Non-pigmented ciliary epithelial cell (primary cell): ENCODE measurements at regions not wholly inside any gene's neighbourhood (a gene's known extent, or its start where the extent isn't known, plus 50 kb on each side); places are given as distances from the start of the nearest gene placed in this dataset.

Source experiments
- DNase-seq: peaks from one replicate; pipeline ENCODE4 v3.0.0-alpha.2; 2010; ENCODE audit warnings: low read depth

DNA sequence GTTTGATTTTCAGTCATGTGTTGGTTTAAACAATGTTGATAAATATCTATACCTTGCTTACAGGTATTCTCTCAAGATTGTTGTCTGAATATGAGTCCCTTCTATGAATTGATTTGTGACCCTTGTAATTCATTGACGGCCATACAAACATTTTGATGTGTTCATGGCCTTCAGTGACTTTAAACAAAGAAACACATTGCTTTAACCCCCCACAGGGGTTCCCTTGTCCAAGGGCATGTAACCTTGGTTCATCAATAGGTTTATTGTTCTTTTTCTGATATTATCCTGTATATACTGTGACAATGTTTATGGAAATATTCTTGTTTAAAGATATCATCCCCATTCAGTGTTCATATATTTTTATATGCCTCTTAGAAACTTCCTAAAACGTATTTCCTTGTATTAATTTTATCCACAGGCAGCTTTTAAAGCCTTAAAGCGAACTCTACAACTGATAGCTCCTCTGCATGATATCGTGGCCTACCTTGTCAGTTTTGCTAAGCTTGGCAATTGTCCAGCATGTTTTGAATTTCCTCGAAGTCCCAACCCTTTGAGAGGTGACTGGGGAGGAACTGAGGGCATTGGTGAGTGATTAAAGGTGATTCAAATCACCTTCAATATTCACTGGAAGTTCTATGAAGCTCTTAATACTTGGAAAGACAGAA is 87.0 kb downstream of the CD164 start:
- no peak for DNase-seq

DNA sequence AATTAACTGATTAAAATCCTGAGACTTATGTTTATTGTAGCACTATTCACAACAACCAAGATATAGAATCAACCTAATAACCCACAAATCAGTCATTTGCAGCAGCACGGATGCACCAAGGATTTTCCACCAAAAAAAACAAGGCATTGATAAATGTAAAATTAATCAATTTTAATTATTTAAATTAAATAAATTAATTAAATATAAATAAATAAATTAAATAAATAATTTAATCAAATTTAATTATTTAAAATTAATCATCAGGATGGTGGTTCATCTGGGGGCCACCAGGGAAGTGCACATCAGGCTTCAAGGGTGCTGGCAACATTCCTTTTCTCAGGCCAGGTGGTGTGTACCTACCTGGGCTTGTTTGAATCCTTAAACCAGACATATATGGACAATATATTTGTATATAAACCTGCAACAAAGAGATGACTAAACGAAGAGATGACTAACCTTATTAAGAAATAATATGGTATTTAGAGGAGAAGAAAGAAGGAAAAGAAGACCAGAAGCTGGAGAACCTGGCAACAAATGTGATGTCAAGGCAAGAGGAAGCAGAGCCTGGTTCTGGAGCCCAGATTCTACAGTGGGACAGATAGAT is 89.2 kb downstream of the CD164 start:
- DNase-seq = no peak

DNA sequence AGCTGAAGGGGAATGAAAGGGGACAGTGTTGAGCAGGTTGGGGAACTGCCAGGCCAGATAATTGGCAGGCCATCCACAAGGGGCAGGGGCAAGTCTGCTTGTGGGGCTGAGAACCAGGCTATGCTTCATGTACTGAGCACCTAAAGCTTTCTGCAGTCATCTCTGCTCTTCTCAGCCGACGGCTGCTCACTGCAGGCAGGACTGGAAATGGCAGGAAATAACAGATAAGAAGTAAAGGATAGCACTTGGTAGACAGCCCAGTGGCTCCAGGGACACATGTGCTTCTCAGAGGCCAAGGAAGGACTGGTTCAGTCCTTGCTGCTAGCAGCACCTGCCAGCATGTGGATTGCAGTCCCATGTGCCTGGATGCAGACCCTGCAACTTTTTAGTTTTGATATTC is 89.8 kb downstream of the CD164 start:
- no peak for DNase-seq

DNA sequence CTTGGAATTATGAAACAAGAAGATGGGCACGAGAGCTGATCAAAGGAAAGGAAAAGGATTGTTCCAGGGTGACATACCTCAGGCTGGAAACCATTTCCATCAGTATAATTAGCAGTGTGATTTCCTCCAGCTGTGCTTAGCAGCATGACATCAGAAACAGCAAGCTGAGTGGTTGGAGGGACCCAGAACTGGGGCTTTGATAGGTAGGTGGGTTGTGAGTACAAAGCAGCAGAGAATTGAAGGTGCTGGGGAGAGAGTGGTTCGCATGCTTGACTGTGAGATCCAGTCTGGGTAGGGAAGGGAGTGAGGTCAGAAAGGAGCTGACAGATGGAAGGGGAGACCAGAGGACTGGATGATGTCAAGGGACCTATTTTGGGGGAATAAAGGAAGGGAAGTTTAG is 90.4 kb downstream of the CD164 start:
- DNase-seq = no peak

DNA sequence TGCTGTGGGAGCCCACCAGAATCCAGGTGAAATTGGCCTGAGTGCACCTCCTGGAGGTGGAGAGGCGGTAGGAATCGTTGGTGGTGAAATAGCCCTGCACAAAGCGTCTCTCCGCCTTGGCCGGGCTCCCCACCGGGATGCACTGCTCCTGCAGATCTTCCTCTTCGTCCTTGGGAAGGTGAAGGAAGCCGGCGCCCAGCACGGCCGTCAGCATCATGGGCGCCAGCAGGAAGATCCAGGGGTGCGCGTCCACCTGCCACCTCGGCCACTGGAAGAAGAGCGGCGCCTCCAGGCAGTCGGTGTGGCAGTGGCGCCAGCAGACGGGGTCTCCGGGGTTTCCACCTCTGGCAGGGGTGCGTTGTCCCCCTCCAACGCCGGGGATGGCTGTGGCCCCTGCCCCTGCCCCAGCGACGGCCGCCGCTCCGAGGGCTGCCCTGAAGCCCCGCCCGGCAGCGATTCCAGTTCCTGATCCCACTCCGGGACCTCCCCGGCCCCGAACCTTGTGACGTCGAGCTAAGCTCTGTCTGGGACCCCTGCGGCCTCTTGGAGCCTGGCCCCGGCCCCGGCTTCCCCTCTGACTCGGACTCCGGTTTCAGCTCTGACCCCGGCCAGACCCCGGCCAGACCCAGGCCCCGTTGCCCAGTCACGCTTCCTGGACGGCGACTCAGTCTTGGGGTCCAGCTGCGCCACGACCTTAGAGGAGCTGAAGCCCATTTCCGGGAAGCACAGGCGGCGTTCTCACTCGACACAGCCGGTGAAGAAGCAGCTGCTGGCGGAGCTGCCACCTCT is 91.9 kb downstream of the CD164 start:
- DNase-seq = no peak

DNA sequence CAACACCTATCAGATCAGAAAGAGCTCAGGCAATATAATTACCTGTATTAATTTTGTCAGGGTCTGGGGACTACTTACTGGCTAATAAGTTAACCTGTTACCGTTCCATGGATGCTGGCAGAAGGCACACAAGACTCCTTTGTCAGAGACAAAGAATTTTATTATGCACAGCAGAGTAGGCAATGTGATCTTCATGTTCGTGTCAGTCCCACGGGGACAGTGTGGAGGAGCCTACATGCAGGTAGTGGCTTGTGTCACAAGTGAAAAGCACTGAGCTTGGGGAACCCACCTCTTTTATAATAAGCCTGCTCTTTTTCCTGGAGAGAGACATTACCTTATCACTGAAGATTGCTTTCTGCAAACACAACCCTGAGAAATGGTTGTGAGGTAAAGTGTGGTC is 96.9 kb downstream of the CD164 start:
- no peak for DNase-seq

DNA sequence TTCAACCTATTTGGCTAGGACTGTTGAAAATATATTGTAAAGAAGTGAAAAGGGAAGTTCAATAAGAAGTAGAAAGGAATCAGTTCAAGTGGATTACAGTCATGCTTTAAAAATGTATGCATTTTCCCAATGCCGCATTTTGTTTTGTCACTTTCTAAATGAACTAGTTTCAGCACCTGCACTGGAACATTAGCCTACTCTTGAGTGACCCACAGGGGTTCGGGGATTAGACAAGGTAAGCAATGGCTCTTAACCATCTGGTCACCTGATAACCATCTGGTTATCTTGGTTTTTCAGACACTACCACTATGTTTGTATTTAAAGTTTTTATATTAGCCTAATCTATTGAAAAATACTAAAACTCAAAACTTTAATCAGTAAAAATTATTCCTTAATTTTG is 97.6 kb downstream of the CD164 start:
- no peak for DNase-seq

DNA sequence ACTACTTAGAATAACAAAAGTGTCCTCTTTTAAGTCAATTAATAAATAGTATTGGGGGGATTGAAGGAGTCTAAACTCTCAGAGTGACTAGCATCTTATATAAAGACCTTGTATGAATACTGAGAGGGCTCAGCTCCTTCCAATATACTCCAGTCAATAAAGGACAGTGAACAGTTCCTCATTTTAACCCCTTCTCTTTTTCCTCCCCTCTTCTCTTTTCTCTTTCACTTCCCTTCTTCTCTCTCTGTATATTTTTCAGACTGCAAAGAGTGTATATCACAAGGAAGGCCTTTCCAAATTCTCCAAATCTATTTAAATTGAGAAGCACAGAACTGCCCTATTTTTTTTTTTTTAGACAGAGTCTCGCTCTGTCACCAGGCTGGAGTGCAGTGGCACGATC is 99.5 kb downstream of the CD164 start:
- DNase-seq = no peak

DNA sequence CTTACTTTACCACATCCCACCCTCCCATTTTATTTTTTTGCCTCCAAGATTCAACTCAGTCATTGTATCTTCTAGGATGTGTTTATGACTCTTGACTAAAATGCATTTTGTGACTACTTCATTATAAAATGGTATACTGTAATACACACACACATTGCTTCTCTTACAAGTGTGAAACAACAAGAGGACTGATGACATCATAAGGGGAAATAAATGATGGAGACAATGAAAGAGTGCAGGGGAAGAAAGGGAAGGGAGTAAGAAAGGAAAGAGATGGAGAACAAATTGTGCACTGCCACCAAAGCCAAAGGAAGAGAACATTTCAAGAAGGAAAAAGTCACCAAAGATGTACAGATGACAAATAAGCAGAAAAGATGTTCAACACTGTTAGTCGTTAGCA is 102.6 kb downstream of the CD164 start:
- DNase-seq = no peak

DNA sequence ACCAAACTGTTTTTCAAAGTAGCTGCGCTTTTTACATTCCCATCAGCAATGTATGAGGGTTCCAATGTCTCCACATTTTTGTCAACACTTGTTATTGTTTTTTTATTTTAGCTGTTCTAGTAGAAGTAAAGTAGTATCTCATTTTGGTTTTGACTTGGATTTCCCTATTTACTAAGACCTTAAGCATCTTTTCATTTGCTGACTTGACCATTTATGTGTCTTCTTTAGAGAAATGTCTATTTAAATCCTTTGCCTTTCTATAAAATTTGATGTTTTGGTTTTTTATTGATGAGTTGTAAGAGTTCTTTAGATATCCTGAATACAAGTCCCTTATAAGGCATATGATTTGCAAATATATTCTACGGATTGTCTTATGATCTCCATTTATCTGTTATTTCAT is 110.6 kb downstream of the CD164 start:
- no peak for DNase-seq

DNA sequence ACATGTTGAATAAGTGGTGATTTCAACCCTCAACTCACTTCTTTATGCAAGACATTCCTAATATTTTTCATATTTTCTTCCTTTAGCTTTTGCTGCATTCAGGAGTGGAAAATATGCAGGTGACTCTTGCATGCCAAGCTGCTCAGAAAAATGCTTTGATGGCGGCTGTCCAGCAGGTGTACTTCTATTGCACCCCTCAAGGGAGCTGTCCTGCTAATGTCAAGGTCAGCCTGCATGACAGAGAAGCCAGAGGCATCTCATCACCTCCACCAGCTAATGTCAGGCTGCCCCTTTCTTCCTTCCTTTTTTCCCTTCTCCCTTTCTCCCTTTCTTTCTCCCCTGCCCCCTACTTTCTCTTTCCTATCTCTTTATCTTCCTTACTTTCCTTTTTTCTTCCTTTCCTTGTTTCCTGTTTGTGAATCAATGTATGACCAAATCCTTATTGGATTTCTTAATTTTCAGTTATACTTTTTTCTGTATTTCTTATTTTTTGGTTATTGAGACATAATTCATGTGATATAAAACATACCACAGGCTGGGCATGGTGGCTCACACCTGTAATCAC is 112.2 kb downstream of the CD164 start:
- DNase-seq = no peak

DNA sequence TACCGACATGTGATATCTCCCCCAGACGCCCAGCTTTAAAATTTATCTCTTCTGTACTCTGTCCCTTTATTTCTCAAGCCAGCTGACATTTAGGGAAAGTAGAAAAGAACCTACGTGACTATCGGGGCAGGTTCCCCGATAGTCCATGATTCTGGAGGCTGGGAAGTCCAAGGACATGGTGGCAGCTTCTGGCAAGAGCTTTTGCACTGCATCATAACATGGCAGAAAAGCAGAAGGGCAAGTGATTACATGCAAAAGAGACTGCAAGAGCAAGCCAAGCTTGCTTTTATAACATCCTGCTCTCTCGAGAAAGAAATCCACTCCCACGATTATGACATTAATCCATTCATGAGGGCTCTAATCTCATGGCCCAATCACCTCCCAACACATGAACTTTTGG is 113.2 kb downstream of the CD164 start:
- no peak for DNase-seq

DNA sequence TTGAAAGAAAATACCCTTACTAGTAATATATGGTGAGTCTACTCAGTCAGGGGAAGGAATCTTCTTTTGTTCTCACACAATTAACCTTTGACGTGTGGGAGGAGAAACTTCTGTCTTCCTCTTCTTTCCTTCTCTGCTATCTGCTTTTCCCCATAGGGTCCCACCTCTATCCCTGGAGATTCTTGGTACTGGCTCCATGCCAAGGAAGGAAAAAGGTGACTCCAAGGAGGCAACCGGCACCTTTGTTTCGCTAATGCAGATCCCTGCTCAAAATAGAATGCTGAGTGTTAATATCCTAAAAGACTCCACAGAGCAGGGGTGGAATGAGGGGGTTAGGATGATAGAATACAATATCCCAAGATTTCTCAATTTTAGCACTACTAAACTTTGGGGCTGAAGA is 116.7 kb downstream of the CD164 start:
- DNase-seq = no peak

DNA sequence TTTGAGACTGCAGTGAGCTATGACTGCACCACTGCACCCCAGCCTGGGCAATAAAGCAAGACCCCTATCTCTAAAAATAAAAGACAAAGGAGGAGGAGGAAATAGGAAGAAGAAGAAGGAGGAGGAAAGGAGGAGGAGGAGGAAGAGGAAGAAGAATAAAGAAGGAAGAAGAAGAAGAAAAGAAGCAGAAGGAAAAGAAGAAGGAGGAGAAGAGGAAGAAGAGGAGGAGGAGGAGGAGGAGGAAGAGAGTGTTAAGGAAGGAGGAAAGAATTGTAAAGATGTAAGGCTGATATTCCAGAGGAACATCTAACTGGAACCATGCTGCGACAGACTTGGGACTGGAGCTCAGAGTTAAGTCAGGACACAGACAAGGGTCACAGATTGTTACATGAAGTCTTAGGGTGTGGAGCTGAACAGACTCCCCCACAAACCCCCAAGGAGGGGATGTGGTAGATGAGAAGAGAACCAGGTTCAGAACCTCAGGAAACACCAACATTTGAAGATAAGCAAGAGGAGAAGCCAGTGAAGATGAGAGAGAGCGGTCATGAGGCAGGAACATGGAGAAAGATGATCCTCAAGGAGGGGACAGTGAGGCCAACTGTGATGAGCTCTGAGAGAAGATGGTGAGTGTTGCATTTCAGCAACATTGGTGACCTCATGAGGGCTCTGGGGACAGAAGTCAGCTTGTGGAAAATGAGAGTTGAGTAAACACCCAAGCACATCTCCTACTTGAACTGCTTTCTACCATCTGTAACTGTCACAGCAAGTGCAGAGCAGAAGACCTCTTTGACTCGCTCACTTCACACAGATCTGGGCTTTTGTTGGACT is 118.2 kb downstream of the CD164 start:
- DNase-seq = no peak

DNA sequence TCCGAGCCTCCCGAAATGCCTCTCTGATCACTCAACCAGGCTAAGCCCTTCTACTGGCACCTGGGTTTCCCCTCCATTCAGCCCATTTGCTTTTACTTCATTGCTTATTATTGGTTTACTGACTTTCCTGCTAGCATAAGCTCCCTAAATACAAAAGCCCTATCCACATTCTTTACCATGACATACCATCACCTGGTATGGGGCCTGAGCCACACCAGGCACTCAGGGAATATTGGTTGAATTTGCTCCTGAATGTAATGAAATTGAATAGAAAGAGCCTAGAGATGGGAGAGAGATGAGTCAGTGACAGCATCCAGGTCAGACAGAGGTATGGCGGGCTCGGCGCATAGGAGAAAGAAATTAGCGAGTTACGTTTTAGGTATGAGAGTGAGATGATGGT is 120.0 kb downstream of the CD164 start:
- no peak for DNase-seq

DNA sequence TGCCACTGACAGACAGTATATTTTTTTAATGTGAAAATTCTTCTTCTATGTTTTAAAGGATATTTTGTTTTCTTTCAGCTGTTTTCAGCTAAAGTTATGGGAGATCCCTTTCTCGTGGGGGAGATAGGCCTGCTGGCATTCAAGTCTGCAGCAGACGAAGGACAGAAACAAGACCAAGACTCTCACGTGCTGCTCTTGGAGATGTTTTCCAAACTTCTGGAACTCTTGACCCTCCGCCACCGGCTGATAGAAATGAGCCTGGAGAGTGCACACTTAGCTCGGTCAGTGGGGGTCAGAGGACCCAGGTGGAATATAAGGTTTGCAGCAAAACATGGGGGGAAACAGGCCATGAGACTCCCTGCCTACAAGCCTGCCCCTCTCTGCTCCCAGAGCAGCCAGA is 120.5 kb downstream of the CD164 start:
- no peak for DNase-seq

DNA sequence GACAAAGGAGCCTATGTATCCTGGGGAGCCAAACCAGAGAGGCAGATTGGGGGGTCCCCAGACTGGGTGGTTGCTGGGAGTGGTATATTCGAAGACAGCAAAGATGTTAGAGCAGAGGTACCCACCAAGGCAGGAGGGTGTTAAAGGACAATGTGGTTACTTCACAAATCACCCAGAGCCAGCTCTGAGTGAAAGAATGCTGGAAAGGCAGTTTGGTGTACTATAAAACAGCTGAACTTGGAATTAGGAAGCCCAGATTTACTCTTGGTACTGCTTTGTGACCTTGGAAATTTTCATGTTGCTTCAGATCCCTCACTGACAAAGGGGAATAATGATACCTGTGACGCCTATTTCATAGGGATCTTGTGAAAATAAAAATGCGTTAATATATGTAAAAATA is 121.6 kb downstream of the CD164 start:
- no peak for DNase-seq

DNA sequence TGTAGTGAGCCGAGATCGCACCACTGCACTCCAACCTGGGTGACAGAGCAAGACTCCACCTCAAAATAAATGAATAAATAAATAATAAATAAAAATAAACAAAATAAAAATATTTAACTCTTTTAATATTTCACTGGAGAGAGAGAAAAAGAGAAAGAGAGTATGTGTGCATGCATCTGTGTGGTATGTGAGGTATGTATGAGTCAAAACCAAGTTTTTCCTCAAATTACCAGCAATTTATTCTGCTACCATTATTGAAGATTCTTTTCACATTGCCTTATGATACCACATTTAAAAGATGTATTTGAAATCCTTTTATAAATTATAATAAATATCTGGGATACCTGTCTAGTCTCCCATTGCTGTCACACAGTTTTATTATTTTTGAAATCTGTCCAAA is 122.1 kb downstream of the CD164 start:
- peak; percentile 34 for DNase-seq

DNA sequence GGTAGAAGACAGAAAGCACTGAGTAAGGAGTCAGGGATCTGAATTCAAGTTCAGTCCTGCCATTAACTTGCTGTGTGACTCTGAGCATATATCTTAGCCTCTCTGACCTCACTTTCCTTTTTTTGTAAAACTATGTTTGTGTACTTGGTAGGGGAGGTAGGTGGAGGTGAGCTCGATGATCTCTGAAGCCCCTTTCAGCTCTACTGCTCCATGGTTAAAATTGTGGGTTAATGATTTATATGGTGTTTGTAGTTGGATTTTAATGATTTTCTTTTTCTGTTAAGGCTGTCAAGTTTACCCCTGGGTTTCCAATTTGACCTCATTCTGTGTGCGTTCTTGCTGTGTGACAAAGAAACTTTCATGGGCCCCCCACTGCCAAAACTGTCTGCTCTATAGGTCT is 124.1 kb downstream of the CD164 start:
- no peak for DNase-seq

DNA sequence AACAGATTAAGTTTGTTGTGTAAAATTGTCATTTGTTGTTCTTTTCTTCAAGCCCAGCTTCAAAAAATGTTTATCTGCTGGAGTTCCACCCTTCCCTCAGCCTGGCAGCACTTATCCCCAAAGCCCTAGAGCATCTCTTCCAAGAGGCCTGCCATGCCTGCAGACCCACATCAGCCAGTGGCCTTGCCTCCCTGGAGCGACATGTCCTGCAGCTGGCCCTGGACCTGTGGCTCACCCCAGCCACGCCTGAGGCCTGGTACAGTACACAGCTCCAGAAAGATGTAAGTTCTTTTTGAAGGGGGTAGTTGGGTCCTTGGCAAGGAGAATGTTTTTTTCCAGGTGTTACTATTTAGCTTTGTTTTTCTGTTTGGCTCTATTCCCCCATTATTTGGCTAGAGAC is 124.8 kb downstream of the CD164 start:
- no peak for DNase-seq

DNA sequence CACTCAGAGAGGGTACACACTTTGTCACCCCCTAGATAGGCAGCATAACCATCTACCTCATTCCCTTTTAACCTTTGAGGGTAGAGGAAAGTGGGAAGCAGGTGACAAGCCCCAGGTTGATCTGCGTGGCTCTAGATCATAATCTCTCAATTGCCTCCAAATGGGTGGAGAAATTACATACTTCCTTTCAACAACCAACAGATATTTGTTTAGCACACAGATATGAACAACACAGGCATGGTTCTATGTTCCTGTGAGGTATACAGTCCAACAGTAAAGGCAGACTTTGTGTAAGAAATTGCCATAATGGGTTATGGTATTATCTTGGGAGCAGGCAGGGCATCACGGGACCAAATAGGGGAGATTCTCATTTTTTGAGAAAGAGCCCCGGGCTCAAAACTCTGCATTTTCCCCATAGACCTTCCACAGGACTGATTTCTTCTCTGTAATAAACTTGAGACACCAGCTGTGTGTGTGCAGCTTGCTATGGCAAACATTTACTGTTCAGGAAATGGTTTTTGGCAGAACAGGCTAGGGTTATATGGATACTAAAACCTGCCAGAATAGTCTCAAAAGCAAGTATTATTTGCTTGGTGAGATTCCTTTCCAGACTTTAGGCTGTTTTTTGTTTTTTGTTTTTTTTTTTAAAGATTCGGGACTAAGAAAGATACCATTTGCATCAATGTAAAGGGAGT is 126.2 kb downstream of the CD164 start:
- DNase-seq = no peak

DNA sequence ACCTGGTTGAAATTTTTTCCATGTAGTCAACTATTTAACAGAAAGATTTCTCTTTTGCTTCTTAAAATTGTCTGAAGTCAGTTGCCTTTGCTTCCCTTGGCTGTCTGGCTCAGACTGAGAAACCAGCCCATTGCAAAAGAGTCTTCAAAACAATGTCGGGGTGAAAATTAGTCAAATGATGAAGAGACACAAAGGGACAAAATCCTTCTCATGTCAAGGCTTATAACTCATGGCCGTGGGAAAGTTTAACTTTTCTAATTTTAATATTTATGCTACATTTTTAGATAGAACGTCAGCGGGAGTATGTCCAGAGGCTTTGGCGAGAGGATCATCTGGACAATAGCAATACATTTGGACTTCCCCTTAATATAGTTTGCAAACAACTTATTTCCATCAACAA is 127.2 kb downstream of the CD164 start:
- no peak for DNase-seq
